NB4 (cell line): ENCODE measurements at regions not wholly inside any gene's neighbourhood (a gene's known extent, or its start where the extent isn't known, plus 50 kb on each side); places are given as distances from the start of the nearest gene placed in this dataset.

ENCODE experiments used
- CTCF ChIP-seq: IDR thresholded peaks from one replicate; pipeline ENCODE4 v1.5.1; 2012; ENCODE audit warnings: low read depth, low read length
- MAX ChIP-seq: IDR thresholded peaks from 2 replicates; pipeline ENCODE4 v1.6.1; 2011; ENCODE audit warnings: low read depth, low read length
- POLR2A ChIP-seq: IDR thresholded peaks from 2 replicates; pipeline ENCODE4 v1.6.1; 2011; ENCODE audit warnings: mild to moderate bottlenecking; ENCODE audit not compliant: insufficient read length; ENCODE audit errors: extremely low read depth

GRCh38 chr10:65112573-65112972 lies 1591.4 kb downstream of the REEP3 start:
- no peak for TF ChIP-seq CTCF
- TF ChIP-seq MAX, result no peak
- TF ChIP-seq POLR2A, result no peak
